HG02943 (cell line): ENCODE measurements at regions not wholly inside any gene's neighbourhood (a gene's known extent, or its start where the extent isn't known, plus 50 kb on each side); places are given as distances from the start of the nearest gene placed in this dataset.
A peak's percentile ranks its signal among the peaks of the same experiment; 100 is the strongest.

Source experiments
- ATAC-seq: cut with Tn5 transposase; IDR thresholded peaks from one replicate; pipeline ENCODE4 v1.9.1; 2021; ENCODE audit warnings: mild to moderate bottlenecking, low read depth, moderate library complexity; ENCODE audit not compliant: unreplicated experiment

DNA sequence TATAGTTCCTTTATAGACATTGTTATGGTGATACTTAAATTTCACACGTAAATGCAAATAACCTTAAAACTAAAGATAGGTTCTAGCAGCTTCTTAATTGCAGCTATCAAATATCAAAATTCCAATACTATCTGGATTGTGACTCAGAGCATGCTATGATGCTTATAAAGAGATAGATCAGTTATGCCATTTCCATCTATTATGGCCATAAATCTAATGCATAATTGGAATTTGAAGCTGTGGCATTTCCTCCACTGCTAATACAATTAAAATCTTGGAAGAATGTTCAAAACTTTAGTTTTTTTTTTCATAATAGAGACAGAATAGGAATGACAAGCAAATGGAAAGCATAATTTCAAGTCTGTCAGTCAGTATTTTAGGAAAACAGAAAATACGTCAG is 220.8 kb upstream of the GALNT5 start:
- no peak for ATAC-seq

DNA sequence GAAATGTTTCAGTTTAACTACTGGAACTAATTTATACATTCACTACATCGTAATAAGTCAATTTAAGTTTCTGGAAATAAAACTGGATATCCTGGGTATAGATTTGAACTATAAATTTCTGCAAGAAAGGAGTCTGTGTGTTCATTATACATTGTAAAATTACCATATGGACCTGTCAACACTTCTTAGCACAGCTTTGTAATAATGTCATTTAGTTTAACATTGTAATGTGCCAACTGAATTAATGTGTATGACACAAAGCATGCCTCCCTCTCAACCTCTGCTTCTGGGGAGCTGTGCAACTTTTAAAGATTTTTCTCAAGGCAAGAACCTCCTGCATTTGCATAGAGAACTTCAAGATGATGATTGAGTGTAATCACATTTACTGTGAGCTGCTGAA is 213.7 kb upstream of the GALNT5 start:
- ATAC-seq = no peak

DNA sequence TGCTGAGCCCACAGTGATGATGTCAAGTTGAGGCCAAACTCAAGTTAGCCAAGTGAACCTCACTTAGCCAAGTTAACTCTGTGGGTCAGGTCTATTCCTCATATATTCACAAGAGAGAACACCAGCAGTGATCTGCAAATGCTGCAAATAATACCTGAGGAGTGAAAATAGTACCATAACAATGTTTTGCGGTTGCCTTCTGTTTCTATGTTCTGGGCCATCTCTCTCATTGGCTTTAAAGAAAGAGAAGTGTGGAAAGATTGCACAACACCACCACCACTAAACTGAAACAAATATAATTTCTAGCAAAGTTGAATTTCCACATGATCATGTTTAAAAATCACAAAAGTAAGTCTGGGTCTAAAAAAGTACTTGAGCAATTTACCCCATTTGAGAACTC is 211.1 kb upstream of the GALNT5 start:
- ATAC-seq = no peak

DNA sequence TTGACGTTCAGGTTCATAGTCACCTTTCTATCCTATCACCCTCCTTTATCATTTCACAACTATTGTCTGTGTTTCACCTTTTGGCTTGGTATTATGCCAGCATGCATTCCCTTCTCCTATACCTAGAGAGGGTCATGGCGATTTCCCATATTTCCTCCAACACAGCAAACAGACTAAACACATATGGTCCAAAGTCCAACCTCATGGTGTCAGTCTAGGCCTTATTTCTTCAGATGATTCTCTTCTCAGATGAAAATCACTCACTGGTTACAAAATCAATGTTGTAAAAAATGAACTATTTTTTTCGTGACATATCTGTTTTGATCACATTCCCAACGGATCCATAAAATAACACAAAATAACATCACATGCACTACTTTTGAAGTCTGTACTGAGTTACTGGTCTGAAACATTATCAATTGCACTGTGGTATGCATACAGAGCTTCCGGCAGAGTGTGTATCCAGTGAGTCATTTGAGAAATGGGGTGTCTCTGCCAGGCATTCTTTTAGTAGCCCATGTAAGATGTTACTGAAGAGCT is 204.8 kb upstream of the GALNT5 start:
- no peak for ATAC-seq

DNA sequence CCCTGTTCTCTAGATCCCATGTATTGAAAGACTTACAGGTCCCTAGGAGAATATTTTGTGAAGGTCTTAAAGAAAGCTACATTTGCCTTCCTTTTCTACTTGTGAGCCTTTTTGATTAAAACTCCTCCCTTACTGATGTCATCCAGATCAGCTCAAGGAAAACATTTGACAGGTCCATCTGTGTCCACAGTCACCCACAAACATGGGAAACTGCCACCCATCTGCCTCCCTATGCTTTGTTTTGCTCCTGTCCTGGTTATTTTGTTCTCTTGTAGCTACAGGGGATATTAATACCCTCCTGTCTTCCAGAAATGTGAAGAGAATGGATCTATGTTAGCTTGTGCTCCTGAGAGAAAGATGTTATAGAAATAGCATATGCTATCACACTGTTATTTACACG is 203.6 kb upstream of the GALNT5 start:
- ATAC-seq = no peak

DNA sequence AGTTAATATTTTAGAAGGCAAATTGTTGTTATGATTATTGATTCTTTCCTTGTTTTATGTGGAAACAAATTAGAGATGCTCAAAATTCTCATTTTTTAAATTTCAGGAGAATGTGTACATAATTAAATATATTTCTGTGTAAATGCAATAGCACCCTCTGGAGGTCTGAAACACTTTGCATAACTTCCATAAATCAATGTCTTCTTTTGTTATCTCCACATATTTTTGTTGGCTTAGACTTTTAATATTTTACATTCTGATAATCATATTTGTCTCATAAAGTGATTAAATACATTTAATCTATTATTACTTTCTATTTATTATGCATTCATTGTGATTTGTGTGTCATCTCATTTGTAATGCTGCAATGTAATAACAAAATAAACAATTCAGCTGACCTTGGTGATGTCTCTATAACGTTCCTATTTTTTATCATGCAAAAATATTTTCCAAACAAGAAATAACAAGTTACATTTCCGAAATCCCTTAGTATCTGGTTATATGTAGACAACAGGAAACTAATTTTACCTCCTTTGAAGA is 201.8 kb upstream of the GALNT5 start:
- ATAC-seq = no peak

DNA sequence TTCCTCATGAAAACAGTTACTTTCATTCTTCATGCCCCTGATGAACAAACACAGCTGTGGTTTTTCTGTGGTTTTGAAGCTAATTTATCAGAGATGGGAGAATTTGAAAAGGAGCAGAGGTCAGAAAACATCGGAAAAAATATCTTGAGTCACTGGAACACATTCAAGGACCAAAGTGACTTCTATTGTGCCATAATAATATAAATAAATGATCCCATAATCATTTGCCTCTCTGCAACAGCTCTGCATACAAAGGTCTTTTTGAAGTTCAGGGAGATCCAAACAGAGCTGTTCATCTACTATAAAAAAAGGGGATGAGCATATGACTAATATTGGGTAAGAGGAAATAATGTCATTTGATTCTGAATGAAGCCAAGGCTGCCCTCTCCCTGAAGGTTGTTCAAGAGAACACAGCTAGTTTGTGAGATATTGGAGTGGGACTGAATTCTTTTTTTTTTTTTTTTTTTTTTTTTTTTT is 201.3 kb upstream of the GALNT5 start:
- no peak for ATAC-seq

DNA sequence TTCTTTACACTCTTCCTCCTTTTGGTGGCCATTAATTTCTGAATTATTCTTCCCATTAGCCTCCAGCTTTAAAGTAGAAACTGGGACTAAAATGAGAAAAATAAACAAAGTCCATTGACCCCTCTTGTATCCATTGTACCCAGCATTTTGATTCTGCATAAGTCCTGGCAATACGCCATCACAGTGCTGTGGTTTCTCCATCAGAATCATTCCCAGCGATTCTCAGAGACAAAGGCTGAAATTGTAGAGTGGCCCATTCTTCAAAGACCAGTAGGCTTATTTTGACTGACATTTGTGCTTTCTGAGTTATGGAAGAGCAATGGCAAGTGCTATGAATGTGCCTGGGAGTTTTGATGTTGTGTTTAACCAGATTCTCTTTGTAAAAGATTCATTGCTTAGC is 199.3 kb upstream of the GALNT5 start:
- no peak for ATAC-seq

DNA sequence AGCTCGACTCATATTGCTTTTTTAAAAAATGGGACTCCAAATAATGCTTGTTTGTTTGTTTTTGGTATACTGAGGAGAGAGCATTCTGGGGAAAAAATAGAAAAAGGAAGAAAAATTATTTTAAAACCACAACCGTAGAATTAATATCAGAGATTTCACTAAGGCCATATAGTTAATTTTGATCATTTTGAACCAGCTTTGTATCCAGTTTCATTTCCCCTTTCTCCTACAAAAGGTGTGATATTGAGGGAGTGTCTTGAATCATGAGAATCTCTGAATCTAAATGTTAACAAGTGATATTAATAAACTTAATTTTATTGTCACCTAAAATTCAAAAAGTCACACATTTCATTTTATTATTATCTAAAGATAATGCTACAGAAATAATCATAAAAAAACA is 198.5 kb upstream of the GALNT5 start:
- no peak for ATAC-seq

DNA sequence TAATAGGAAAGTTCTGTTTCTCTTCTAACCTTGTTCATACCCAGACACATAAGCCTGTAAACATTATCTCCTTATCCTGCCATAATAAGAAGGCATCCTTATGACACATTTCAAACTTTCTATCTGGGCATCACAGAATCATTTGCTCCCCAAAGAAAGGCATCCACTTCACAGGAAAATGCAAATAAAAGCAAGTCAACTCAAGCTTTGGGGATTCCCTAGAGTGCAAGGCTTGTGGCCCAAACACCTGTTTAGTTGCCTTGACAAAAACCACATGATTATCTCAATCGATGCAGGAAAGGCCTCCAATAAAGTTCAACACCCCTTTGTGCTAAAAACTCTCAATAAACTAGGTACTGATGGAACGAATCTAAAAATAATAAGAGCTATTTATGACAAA is 195.7 kb upstream of the GALNT5 start:
- peak; percentile 94 for ATAC-seq

DNA sequence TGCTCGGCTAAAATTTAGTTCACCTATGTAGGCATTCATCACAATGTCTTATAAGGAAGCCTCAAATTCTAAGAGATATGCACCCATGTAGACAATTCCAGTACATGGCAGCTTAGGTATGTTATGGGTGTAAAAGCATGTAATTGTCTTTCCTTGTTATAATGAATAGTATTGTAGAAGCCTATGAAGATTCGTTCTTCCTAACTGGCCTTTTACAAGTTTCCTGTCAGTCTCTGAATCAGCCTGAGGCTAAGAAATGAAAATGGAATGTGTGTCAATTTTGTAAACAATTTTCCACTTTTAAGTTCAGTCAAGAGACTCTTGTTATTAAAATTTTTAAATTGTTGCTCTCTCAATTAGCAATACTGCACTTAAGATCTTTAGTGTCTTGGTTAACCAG is 189.9 kb upstream of the GALNT5 start:
- ATAC-seq = no peak

DNA sequence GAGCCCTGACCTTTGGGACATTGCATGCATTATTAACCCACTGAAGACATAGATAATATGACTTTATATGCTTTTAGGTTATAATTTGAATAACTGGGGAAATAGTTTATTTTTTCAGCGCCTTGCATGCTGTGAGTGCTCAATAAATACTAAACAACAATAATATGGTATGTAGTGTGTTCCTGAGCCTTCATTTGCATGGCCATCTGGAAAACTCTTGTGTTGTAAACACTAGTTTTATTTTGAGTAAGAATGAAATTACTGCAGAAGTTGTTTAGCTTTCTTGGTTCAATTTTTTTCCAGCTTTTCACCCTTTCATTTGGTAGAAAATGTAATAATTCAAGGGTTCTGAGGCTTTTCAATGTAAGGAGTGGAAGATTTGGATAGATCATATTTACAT is 189.3 kb upstream of the GALNT5 start:
- no peak for ATAC-seq

DNA sequence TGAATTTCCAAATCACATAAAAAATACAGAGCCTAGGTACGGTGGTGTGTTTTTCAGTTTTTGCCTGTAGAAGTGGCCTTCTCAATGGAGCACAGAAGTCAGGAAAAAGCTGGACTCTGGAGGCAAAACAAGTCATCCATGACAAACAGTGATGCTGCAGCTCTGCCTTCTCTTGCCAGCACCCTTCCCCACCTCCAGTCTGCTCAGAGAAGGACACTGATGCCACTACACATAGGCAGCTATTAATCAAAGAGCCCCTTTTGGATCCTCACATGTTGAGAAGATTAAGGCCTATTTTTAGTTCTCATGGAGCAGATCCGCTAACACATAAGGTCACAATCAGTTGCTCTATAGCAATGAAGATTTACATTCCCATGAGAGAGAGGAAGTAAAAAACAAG is 181.6 kb upstream of the GALNT5 start:
- no peak for ATAC-seq

DNA sequence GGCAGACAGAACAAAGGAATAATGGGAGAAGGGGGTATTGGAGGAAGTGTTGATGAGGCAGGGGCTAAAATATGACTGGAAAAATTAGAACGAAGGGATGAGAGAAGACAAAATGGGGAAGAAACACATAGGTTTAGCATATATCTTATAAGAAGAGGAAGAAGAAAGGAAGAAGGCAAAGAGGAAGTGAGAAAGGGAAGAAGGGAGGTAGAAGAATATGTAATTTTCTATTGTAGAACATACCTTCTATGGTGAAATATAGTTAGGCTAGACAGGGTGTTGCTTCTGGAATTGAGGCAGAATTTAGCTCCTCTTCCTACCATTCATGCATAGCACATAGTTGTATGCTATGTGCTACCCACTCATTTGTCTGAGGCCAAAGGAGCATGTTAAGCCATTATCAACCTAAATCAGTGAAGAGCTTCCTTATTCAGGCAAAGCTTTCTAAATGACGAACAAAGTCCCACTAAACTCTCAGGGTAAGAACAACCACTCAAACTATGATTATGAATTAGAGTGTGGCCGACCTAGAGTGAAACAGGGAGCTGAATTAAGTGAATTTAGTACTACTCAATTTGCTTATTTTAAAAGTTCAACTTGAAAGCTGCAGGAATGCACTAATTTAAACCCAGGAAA is 180.9 kb upstream of the GALNT5 start:
- ATAC-seq = no peak

DNA sequence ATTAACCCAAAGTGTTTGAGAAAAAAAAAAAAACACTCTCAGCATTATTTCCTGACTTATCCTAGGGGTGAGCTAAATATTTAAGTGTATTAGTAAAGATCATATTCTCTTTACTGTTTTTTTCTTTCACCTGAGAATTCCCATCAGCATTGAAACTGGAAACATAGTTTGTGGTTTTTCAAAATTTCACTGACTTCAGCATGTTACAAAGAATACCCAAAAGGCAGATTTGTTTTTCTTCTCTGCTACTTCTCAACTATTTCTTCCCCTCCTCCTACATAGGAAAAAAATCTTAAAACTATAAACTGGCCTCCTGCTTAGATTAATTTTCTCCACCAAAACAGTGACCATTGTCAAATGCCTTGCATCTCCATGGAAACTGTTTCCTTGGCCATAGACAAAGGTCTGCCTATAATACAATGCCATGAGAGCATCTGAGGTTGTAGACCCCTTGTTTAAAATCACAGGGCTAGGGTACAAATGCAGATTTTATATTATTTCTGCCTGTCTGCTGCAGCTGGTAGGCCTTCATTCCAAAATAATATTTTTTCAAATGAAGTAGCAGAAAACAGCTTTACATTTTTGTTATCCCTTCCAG is 179.7 kb upstream of the GALNT5 start:
- ATAC-seq = no peak

DNA sequence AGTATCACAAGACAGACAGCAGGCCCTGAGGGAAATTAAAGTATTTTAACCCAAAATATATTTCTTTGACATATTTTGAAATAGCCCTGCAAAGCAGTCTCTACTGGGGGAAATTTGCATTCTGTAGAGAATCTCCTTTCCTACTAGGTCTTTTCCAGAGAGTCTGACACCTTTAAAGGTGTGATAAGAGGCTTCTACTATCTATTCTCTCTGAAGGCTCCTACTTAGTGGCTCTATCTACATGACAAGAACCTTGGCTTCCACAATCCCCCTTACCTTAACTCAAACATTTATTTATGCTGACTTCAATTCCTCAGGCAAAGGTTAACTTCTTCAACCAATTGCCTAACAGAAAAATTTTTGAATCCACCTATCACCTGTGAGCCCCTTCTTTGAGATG is 174.6 kb upstream of the GALNT5 start:
- ATAC-seq = no peak

DNA sequence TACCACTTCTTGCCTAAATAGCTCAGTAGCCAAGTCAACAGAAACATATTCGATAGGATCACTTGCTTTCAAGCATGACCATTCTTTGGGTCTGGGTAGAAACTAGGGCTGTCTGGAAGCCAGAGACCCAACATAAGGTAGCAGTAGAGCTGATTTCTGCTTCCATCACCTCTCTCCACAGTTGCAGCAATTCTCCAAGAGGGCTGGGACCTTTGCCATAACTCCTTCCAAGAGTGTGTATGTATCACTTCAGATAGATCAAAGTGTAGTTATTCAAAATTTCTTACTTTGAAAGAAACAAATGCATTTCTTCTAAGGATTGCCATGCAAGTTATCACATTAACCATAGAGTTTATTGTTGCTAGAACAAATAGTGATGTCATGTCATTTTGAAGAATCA is 172.0 kb upstream of the GALNT5 start:
- ATAC-seq = no peak

DNA sequence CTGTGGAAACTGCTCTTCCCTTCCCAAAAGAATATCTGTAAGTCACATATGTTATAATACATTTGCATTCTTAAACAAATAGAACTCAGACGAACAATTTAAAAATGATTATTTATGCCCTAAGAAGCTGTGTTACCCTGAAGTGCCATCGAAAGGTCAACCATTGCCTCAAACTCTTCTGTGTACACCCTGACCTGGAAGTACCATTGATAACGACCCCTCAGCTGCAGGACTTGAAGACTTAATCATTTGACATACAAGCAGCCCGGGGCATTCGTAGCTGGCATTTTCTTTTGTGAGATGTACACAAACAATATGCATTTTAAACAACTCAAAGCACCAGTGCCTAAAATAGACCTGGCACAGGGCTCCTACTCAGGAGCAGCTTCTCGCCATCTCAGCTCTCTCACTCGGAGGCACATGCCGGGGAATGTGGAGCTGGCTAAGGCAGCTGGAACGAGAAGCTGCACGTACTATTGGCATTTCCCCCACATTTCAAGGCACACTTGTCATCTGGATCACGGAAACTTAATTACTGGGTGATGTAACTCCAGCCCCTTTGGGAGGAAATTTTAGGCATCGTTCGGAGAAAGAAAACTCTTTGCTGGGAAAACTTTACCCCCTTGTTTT is 170.0 kb upstream of the GALNT5 start:
- ATAC-seq = no peak

DNA sequence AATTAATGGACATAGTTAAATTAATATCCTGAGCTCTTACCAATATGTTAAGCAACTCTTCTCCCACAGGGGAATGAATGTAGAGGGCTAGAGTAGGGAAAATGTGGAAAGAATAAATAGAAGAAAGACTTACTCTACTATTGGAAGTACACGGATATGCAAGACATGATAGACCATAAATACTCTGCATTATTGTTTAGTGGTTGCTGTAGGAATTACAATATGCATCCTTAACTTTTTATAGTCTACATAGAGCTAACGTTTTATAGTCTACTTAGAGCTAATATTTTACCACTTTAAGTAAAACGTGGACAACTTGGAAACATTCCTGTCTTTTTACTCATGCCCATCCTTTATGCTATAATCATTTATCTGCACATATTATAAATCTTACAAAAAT is 163.8 kb upstream of the GALNT5 start:
- ATAC-seq = no peak

DNA sequence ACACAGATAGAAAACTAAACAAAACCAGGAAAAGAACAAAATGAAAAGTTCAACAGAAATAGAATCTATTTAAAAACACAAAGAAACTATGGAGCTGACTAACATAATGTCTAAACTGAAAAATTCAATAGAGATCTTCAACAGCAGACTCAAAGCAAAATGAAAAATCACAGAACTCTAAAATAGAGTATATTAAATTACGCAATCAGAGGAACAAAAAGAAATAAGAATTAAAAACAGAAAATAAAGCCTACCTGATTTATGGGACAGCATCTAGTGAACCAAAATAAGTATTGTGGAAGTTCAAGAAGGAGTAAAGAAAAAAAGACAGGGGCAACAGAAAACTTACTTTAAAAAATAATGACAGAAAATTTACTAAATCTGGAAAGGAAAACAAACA is 152.1 kb upstream of the GALNT5 start:
- ATAC-seq = no peak

DNA sequence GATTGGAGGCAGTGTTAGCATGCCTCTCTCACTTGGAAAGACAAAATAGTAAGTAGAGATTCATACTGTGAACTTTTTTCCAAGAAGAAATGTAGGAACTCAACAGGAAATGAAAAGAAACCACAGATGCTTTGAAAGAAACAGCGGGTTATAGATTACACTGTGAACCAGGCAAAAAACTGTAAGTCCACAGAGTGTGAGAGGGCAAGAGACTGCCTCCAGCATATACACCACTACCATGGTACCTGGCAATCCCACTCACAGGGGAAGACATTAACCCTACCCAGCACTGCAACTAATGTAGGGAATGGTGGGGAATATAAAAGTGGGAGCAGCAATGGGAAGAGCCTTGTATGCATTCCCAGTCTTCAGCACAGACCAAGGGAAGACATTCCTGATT is 150.6 kb upstream of the GALNT5 start:
- no peak for ATAC-seq

DNA sequence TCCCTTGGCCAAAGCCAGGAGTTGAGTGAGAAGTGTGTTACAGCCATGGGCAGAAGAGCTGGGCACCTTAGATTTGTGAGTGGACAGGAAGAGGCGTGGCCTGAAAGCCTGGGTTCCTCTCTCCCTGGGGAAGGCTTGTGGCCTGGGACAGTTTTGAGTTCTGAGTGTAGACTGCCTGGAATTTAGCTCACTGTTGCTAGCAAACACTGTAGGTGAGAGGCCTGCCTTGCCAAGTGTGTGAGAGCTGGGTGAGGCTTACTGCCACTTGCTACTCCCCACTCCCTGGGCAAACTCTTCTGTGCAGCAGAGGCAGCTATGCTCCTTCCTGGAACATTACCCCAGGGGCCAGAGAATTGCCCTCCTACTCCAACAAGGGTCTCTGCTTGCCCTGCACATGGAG is 150.0 kb upstream of the GALNT5 start:
- ATAC-seq = no peak
